ENCODE measurements at regions not wholly inside any gene's neighbourhood (a gene's known extent, or its start where the extent isn't known, plus 50 kb on each side); places are given as distances from the start of the nearest gene placed in this dataset.

GRCh38 chr4:162700358-162700757 lies 466.3 kb downstream of the NAF1 start:
- H3K27ac ChIP-seq (ENCODE audit: low read depth, low read length): no peak overlapping the region
- no peaks in the 10 kb centered on the region for H3K36me3 ChIP-seq (ENCODE audit: low read length)
- no peak overlapping the region for H3K9ac ChIP-seq (ENCODE audit: low read length)
- no peaks in the 10 kb centered on the region for H3K9me3 ChIP-seq (ENCODE audit: insufficient read depth, low read length)
- no peak overlapping the region for H2AFZ ChIP-seq (ENCODE audit: low read depth, low read length, severe bottlenecking)
- H3K27me3 ChIP-seq (ENCODE audit: low read length): no peaks in the 10 kb centered on the region
- H3F3A ChIP-seq (ENCODE audit: insufficient read depth): no peaks in the 10 kb centered on the region
- no peaks in the 10 kb centered on the region for H3K79me2 ChIP-seq (ENCODE audit: insufficient read depth, low read length)
- no peaks in the 10 kb centered on the region for H3K9me2 ChIP-seq (replicated peaks; ENCODE audit: insufficient read depth, low read length)
- no peak overlapping the region for H3K4me2 ChIP-seq (ENCODE audit: low read depth, low read length, poor library complexity, severe bottlenecking)
- no peak overlapping the region for H3K4me3 ChIP-seq (ENCODE audit: insufficient read depth, low read length, poor library complexity, severe bottlenecking)
- TF ChIP-seq, protein P1, sequence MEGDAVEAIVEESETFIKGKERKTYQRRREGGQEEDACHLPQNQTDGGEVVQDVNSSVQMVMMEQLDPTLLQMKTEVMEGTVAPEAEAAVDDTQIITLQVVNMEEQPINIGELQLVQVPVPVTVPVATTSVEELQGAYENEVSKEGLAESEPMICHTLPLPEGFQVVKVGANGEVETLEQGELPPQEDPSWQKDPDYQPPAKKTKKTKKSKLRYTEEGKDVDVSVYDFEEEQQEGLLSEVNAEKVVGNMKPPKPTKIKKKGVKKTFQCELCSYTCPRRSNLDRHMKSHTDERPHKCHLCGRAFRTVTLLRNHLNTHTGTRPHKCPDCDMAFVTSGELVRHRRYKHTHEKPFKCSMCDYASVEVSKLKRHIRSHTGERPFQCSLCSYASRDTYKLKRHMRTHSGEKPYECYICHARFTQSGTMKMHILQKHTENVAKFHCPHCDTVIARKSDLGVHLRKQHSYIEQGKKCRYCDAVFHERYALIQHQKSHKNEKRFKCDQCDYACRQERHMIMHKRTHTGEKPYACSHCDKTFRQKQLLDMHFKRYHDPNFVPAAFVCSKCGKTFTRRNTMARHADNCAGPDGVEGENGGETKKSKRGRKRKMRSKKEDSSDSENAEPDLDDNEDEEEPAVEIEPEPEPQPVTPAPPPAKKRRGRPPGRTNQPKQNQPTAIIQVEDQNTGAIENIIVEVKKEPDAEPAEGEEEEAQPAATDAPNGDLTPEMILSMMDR (IDR thresholded peaks at IDR 0.05; ENCODE audit: insufficient read depth, low read length, poor library complexity, severe bottlenecking): no peak
- TF ChIP-seq EZH2phosphoT487 (conservative IDR thresholded peaks at IDR 0.05; ENCODE audit: low read length): no peak
- no peaks in the 10 kb centered on the region for H4K20me1 ChIP-seq (ENCODE audit: low read depth, low read length)

GRCh38 chr4:162699629-162700028 lies 467.1 kb downstream of the NAF1 start:
- Histone ChIP-seq H3K36me3 (ENCODE audit: low read length) (no peaks in the 10 kb centered on the region), H3K9me2 (replicated peaks; ENCODE audit: insufficient read depth, low read length) (no peaks in the 10 kb centered on the region), H2AFZ (ENCODE audit: low read depth, low read length, severe bottlenecking) (no peak overlapping the region), H4K20me1 (ENCODE audit: low read depth, low read length) (no peaks in the 10 kb centered on the region), H3F3A (ENCODE audit: insufficient read depth) (no peaks in the 10 kb centered on the region), H3K9me3 (ENCODE audit: insufficient read depth, low read length) (no peaks in the 10 kb centered on the region), H3K4me3 (ENCODE audit: insufficient read depth, low read length, poor library complexity, severe bottlenecking) (no peak overlapping the region), H3K27ac (ENCODE audit: low read depth, low read length) (no peak overlapping the region), H3K27me3 (ENCODE audit: low read length) (no peaks in the 10 kb centered on the region), H3K4me2 (ENCODE audit: low read depth, low read length, poor library complexity, severe bottlenecking) (no peak overlapping the region), H3K9ac (ENCODE audit: low read length) (no peak overlapping the region), H3K79me2 (ENCODE audit: insufficient read depth, low read length) (no peaks in the 10 kb centered on the region)
- TF ChIP-seq, protein P1 (IDR thresholded peaks at IDR 0.05; ENCODE audit: insufficient read depth, low read length, poor library complexity, severe bottlenecking): no peak
- no peak for TF ChIP-seq EZH2phosphoT487 (conservative IDR thresholded peaks at IDR 0.05; ENCODE audit: low read length)

- no peaks in the 10 kb centered on the region for H3K79me2 ChIP-seq (ENCODE audit: insufficient read depth, low read length)
- H3K9me3 ChIP-seq (ENCODE audit: insufficient read depth, low read length): no peaks in the 10 kb centered on the region
- H4K20me1 ChIP-seq (ENCODE audit: low read depth, low read length): no peaks in the 10 kb centered on the region
- H3K27ac ChIP-seq (ENCODE audit: low read depth, low read length): no peak overlapping the region
- H3K4me2 ChIP-seq (ENCODE audit: low read depth, low read length, poor library complexity, severe bottlenecking): no peak overlapping the region
- no peak overlapping the region for H2AFZ ChIP-seq (ENCODE audit: low read depth, low read length, severe bottlenecking)
- no peaks in the 10 kb centered on the region for H3K27me3 ChIP-seq (ENCODE audit: low read length)
- no peak overlapping the region for H3K4me3 ChIP-seq (ENCODE audit: insufficient read depth, low read length, poor library complexity, severe bottlenecking)
- H3K9me2 ChIP-seq (replicated peaks; ENCODE audit: insufficient read depth, low read length): no peaks in the 10 kb centered on the region
- no peaks in the 10 kb centered on the region for H3K36me3 ChIP-seq (ENCODE audit: low read length)
- no peak for TF ChIP-seq EZH2phosphoT487 (conservative IDR thresholded peaks at IDR 0.05; ENCODE audit: low read length)
- TF ChIP-seq, protein P1 (IDR thresholded peaks at IDR 0.05; ENCODE audit: insufficient read depth, low read length, poor library complexity, severe bottlenecking): no peak
- H3K9ac ChIP-seq (ENCODE audit: low read length): no peak overlapping the region
- H3F3A ChIP-seq (ENCODE audit: insufficient read depth): no peaks in the 10 kb centered on the region
These were observed 481.3 kb downstream of the NAF1 start for GRCh38 chr4:162685410-162685809.

Data from SU-DHL-6 (cell line).